Right renal pelvis (tissue), 4 donors: ENCODE measurements at regions not wholly inside any gene's neighbourhood (a gene's known extent, or its start where the extent isn't known, plus 50 kb on each side); places are given as distances from the start of the nearest gene placed in this dataset.

Experiments used
- DNase-seq, 4 donors: peaks; one replicate each; pipeline ENCODE4 v3.0.0-alpha.2; 2013; ENCODE audit warnings: low read depth in 4 of 4, low spot score in 3 of 4, missing footprints in 1 of 4

GRCh38 chr2:147657086-147658000 lies 187.5 kb upstream of the ACVR2A start:
- DNase-seq, result no peak

- no peak for DNase-seq
These were observed 194.8 kb upstream of the ACVR2A start for GRCh38 chr2:147649998-147650397.

GRCh38 chr2:147649286-147649685 lies 195.5 kb upstream of the ACVR2A start:
- DNase-seq, result no peak

DNA sequence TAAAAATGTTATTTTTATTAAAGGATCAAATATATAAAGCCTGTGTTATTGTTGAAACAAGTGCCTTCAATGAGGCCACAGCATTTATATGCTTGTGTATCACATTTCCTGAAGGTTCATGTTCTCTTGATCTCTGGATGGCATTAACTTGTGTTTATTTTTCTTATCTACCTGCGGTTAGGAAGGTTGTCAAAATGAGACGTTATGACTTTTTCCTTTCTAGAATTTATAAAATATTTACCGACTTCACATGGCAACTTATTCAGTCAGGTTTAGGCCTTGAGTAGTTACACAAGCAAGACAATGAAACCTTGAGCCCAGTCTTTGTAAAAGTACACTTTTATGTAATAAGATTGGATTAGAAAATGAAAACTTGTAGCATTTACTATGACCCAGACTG lies 196.4 kb upstream of the ACVR2A start:
- no peak for DNase-seq

DNA sequence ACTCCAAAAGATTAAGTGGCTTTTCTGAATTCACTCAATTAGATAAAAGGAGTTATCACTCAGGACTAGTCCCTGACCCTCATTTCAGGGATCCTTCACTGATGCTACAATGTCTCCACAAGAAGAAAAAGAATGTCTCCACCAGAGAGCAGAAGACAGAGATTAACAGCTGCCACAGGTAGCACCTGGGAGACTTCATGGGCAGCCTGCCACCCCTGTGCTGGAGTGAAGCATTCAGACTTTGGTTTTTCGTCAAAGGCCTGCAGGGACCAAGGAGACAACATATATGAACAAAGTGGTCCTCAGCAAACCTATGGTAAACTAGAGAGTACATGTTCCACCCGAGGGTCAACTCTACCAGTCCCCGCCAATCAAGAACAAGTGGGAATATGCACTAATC lies 197.0 kb upstream of the ACVR2A start:
- DNase-seq, result no peak

DNA sequence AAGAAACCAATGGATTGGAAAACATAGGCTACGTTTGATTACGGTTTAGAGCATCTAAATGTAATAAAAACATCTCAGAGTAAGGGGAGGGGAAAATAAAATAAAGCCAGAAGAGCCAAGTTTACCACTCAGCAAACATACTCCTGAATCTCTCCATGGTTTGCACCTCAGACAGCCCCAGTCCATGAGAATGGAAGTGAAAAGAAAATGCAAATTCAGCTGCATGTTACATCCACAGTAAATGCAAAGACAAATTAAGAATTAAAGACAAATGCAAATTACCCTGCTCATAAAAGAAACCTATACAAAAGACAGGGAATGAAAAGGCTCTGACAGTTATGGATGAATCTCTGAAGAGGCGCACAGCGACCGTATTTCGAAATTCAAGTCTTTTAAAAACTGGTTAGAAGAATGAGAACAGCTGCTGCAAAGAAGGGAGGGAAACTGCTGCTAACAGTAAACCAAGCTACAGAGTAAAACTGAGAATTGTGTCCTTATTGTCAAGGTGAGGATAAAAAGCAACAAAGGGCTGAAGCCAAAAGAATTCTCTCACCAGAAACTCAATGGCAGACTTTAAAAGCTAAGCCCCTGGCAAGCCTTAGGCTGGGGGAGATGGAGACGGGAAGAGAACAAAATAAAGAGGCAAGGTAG lies 197.9 kb upstream of the ACVR2A start:
- no peak for DNase-seq

DNA sequence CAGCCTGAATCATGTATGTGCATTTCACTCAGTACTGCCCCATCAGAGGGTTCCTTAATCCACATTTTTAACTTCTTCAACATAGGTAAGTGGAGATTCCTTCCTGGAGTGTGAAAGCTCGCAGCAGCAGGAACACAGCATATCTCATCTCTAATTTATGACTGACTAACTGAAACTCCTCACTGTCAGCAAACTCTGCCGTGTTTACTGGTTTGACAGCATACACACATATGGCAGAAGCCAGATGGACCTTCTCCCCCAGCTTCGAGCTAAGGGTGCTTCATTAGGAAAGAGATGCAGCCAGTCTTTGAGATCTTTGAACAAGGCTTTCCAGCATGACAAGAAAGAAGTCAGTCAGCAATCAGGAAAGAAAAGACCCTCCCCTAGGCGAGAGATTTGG lies 200.3 kb upstream of the ACVR2A start:
- DNase-seq, result no peak

GRCh38 chr2:147642765-147643164 lies 202.1 kb upstream of the ACVR2A start:
- no peak for DNase-seq

- no peak for DNase-seq
These were observed 203.2 kb upstream of the ACVR2A start for GRCh38 chr2:147641651-147642050.

- DNase-seq, result no peak
These were observed 204.9 kb upstream of the ACVR2A start for GRCh38 chr2:147639891-147640290.

- no peak for DNase-seq
These were observed 205.4 kb upstream of the ACVR2A start for GRCh38 chr2:147639386-147639785.

GRCh38 chr2:147636886-147637285 lies 207.9 kb upstream of the ACVR2A start:
- DNase-seq, result no peak

DNA sequence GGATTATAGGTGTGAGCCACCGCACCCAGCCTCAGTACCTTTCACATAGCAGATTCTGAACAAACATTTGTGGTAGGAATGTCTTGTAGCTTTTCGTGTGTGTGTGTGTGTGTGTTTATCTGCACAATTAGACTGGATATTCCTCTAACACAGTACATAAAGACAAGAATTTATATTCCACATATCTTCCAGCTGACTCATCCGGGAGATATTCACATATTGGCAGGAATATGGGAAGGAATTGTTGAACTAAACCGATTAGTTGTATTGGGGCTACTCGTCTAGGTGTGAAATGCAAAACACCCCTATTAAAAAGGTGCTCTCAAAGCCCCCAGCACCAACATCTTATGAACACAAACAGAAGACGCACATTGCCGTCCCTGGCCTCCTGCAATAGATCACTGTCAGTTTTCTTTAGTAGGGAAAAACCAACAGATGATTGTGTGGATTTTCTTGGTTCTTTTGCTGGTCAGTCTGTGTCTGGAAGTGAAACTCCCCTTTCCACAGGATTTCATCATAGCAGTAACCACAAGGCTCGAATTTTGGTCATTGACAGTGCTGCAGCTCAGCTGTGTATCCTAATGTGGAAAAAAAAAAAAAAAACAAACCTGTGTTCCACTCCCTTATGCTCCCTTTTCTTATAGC lies 208.5 kb upstream of the ACVR2A start:
- DNase-seq, result no peak

GRCh38 chr2:147634826-147635225 lies 210.0 kb upstream of the ACVR2A start:
- no peak for DNase-seq

DNA sequence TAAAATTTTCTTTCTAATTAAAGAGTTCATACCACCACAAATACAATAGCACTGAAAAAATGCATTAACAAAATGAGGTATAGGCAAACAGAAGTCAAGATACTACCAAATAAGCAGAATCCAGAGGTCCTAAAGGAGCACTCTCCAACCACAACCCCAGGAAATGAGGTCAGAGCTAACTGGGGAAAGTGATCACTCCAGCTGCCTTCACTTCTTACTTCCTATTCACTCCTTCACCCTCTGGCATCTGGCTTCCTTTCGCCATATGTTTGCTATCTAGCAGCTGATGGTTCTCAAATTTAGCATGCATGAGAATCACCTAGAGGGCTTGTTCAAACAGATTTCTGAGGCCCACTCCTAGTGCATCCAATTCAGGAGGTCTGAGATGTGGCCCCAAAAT lies 212.6 kb upstream of the ACVR2A start:
- no peak for DNase-seq

DNA sequence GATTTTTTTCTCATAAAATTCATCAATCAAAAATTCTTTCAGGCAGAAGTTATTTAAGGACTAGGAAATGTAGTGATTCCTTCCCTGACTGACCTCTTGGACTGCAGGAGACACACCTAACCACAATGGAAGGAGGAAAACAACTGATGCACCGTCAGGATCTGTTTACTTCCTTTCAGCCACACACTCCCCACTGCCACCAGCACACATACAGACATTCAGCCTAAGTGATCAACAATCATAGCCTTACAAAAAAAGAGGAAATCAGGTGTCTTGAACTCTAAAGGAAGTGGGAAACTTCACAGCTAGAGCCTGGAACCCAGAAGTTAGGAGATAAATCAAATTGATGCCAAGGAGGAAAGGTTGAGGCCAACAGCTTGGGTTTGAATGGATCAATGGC lies 213.5 kb upstream of the ACVR2A start:
- DNase-seq, result no peak

DNA sequence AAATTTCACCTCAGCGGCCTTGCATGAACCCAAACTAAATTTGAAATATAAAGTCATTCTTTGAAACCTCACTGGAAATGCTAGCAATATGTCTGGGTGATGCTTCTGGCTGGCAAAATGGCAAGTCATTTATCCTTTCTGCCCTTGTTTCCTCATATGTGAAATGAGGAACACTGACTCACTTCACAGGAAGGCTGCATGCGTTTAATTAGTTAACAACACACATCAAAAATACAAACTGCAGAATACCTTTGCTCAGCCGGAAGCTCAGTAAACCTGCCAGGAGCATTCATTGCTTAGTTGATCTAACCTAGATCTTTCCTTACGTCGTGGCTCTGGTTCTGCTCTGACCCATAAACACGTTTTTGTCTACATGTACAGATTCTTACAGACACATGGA lies 214.2 kb upstream of the ACVR2A start:
- no peak for DNase-seq

- no peak for DNase-seq
These were observed 215.8 kb upstream of the ACVR2A start for GRCh38 chr2:147628971-147629421.

DNA sequence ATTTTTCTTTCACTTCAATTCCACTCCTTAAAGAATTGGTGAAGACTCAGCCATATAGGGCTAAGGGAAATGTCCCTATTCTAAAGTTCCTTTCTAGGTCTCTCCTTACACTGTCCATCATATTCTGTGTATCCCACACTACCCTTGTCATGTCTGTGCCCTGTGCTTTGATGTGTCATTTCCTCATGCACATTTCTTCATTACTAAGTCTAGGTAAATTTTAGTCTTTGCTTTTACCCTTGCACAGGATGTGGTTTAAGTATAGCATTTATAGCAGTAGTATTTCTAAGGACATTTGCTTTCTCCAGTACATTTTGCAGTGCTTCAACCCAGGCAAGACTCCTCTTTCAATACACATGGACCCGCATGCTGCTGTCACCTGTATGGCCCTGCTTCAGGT lies 221.5 kb upstream of the ACVR2A start:
- DNase-seq, result no peak

- DNase-seq, result no peak
These were observed 223.1 kb upstream of the ACVR2A start for GRCh38 chr2:147621656-147622197.

GRCh38 chr2:147619808-147620207 lies 225.0 kb upstream of the ACVR2A start:
- no peak for DNase-seq
